ENCODE measurements at regions not wholly inside any gene's neighbourhood (a gene's known extent, or its start where the extent isn't known, plus 50 kb on each side); places are given as distances from the start of the nearest gene placed in this dataset.

- H3K4me1 Mint-ChIP-seq (ENCODE audit: low read depth, unreplicated experiment): peaks cover 49% of the 10 kb centered on the region
- H3K27ac Mint-ChIP-seq (ENCODE audit: unreplicated experiment): peak overlapping the region; percentile 65
- H3K9me3 Mint-ChIP-seq (ENCODE audit: unreplicated experiment): peaks cover 16% of the 10 kb centered on the region
- DNase-seq: no peak
- H3K27me3 Mint-ChIP-seq (ENCODE audit: unreplicated experiment): peaks cover 13% of the 10 kb centered on the region
- peak overlapping the region; percentile 44 for H3K4me3 Mint-ChIP-seq (ENCODE audit: unreplicated experiment)
- TF ChIP-seq CTCF (IDR thresholded peaks at IDR 0.05; ENCODE audit: partially characterized antibody, unreplicated experiment): no peak
- H3K36me3 Mint-ChIP-seq (ENCODE audit: unreplicated experiment): no peaks in the 10 kb centered on the region
Observed at GRCh38 chr6:155543166-155543847, 87.7 kb upstream of the NOX3 start.

- peak; percentile 48 for DNase-seq
- peaks cover 10% of the 10 kb centered on the region for H3K27me3 Mint-ChIP-seq (ENCODE audit: unreplicated experiment)
- H3K4me3 Mint-ChIP-seq (ENCODE audit: unreplicated experiment): peak overlapping the region; percentile 83
- peaks cover 16% of the 10 kb centered on the region for H3K9me3 Mint-ChIP-seq (ENCODE audit: unreplicated experiment)
- TF ChIP-seq CTCF (IDR thresholded peaks at IDR 0.05; ENCODE audit: partially characterized antibody, unreplicated experiment): no peak
- no peaks in the 10 kb centered on the region for H3K36me3 Mint-ChIP-seq (ENCODE audit: unreplicated experiment)
- peaks cover 55% of the 10 kb centered on the region for H3K4me1 Mint-ChIP-seq (ENCODE audit: low read depth, unreplicated experiment)
- H3K27ac Mint-ChIP-seq (ENCODE audit: unreplicated experiment): peak overlapping the region; percentile 96
Observed at GRCh38 chr6:155542036-155542435, 86.4 kb upstream of the NOX3 start.

GRCh38 chr6:155538708-155539390 lies 83.2 kb upstream of the NOX3 start:
- Mint-ChIP-seq H3K27me3 (ENCODE audit: unreplicated experiment) (peaks cover 10% of the 10 kb centered on the region), H3K36me3 (ENCODE audit: unreplicated experiment) (no peaks in the 10 kb centered on the region), H3K27ac (ENCODE audit: unreplicated experiment) (no peak overlapping the region), H3K4me3 (ENCODE audit: unreplicated experiment) (no peak overlapping the region), H3K4me1 (ENCODE audit: low read depth, unreplicated experiment) (peaks cover 49% of the 10 kb centered on the region), H3K9me3 (ENCODE audit: unreplicated experiment) (peaks cover 16% of the 10 kb centered on the region)
- no peak for DNase-seq
- TF ChIP-seq CTCF (IDR thresholded peaks at IDR 0.05; ENCODE audit: partially characterized antibody, unreplicated experiment): no peak

- Mint-ChIP-seq H3K9me3 (ENCODE audit: unreplicated experiment) (no peaks in the 10 kb centered on the region), H3K27me3 (ENCODE audit: unreplicated experiment) (no peaks in the 10 kb centered on the region), H3K4me1 (ENCODE audit: low read depth, unreplicated experiment) (peaks cover 16% of the 10 kb centered on the region)
Observed at GRCh38 chr6:155534678-155535077, 79.0 kb upstream of the NOX3 start.

More at GRCh38 chr6:155534678-155535077, 79.0 kb upstream of the NOX3 start:
- H3K27ac Mint-ChIP-seq (ENCODE audit: unreplicated experiment): no peak overlapping the region
- DNase-seq: no peak
- no peak for TF ChIP-seq CTCF (IDR thresholded peaks at IDR 0.05; ENCODE audit: partially characterized antibody, unreplicated experiment)
- H3K36me3 Mint-ChIP-seq (ENCODE audit: unreplicated experiment): peaks cover 6% of the 10 kb centered on the region
- no peak overlapping the region for H3K4me3 Mint-ChIP-seq (ENCODE audit: unreplicated experiment)
